Left ventricle myocardium inferior (tissue), 1 donor: ENCODE measurements at regions not wholly inside any gene's neighbourhood (a gene's known extent, or its start where the extent isn't known, plus 50 kb on each side); places are given as distances from the start of the nearest gene placed in this dataset.

Experiments used
- DNase-seq: peaks from one replicate; pipeline ENCODE4 v3.0.0-alpha.2; 2020
- H3K27ac ChIP-seq: fragments of 200-600 bp; replicated peaks from 2 replicates; pipeline ENCODE4 v1.8.0; 2021
- H3K27me3 ChIP-seq: fragments of 200-600 bp; 2 replicates; pipeline ENCODE4 v1.8.0; 2021; ENCODE audit warnings: low read depth
- H3K36me3 ChIP-seq: fragments of 200-600 bp; 2 replicates; pipeline ENCODE4 v1.8.0; 2021
- H3K4me1 ChIP-seq: fragments of 200-600 bp; 2 replicates; pipeline ENCODE4 v1.8.0; 2021
- H3K4me3 ChIP-seq: fragments of 200-600 bp; 2 replicates; pipeline ENCODE4 v1.8.0; 2021; ENCODE audit warnings: mild to moderate bottlenecking, moderate library complexity
- H3K9me3 ChIP-seq: fragments of 200-600 bp; replicated peaks from 2 replicates; pipeline ENCODE4 v1.8.0; 2021
- intact Hi-C: fragments of 100-400 bp; cut with micrococcal nuclease; formaldehyde crosslinking; loops from one replicate; pipeline ENCODE4 v1.11.0; 2022
- TF ChIP-seq, protein P1 (sequence below): fragments of 200-600 bp; IDR thresholded peaks from 2 replicates; pipeline ENCODE4 v1.8.0; 2021; ENCODE audit warnings: antibody characterized with exemption, mild to moderate bottlenecking, borderline replicate concordance
- donor health status: DM: no; HTN: yes; CAD: no; lungs with severe emphysema.

GRCh38 chr10:64952042-64952441 lies 1430.8 kb downstream of the REEP3 start:
- TF ChIP-seq, protein P1, sequence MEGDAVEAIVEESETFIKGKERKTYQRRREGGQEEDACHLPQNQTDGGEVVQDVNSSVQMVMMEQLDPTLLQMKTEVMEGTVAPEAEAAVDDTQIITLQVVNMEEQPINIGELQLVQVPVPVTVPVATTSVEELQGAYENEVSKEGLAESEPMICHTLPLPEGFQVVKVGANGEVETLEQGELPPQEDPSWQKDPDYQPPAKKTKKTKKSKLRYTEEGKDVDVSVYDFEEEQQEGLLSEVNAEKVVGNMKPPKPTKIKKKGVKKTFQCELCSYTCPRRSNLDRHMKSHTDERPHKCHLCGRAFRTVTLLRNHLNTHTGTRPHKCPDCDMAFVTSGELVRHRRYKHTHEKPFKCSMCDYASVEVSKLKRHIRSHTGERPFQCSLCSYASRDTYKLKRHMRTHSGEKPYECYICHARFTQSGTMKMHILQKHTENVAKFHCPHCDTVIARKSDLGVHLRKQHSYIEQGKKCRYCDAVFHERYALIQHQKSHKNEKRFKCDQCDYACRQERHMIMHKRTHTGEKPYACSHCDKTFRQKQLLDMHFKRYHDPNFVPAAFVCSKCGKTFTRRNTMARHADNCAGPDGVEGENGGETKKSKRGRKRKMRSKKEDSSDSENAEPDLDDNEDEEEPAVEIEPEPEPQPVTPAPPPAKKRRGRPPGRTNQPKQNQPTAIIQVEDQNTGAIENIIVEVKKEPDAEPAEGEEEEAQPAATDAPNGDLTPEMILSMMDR = no peak
- intact Hi-C loops = no loop called here
- H3K27ac ChIP-seq = no peak overlapping the region
- H3K4me3 ChIP-seq = no peak overlapping the region
- H3K9me3 ChIP-seq = peaks cover 19% of the 10 kb centered on the region
- H3K4me1 ChIP-seq = no peaks in the 10 kb centered on the region
- no peak for DNase-seq
- no peaks in the 10 kb centered on the region for H3K27me3 ChIP-seq
- H3K36me3 ChIP-seq = no peaks in the 10 kb centered on the region

DNA sequence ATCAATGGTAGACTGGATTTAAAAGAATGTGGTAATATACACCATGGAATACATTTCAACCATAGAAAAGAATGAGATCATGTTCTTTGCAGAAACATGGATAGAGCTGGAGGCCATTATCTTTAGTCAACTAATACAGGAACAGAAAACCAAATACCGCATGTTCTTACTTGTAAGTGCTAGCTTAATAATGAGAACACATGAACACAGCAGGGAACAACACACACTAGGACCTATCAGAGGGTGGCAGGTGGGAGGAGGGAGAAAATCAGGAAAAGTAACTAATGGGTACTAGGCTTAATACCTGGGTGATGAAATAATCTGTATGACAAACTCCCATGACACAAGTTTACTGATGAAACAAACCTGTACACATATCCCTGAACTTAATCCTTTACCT lies 1435.2 kb downstream of the REEP3 start:
- no peak for DNase-seq
- H3K36me3 ChIP-seq = no peaks in the 10 kb centered on the region
- TF ChIP-seq, protein P1 = no peak
- intact Hi-C loops = no loop called here
- H3K9me3 ChIP-seq = peaks cover 6% of the 10 kb centered on the region
- no peaks in the 10 kb centered on the region for H3K4me1 ChIP-seq
- no peak overlapping the region for H3K27ac ChIP-seq
- H3K27me3 ChIP-seq = no peaks in the 10 kb centered on the region
- H3K4me3 ChIP-seq = no peak overlapping the region

DNA sequence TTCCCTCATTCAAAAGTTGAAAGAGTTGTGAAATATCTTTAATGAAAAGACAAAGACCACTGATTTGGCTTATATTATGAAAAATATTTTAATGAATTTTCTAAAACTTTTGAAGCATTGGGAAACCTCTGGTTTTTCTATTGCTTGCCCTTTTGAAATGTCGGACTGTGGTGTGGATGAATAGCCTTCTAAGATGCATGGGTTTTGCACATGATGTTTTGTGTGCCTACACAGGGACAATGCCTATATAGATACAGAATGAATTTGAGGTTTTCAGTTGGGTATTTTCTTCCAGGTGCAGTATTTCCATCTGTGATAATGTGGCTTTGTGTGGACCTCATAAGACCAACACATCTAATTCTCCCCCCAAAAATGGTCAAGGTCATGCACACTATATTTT lies 1437.9 kb downstream of the REEP3 start:
- no peaks in the 10 kb centered on the region for H3K36me3 ChIP-seq
- intact Hi-C loops = no loop called here
- no peak for DNase-seq
- H3K9me3 ChIP-seq = peaks cover 2% of the 10 kb centered on the region
- H3K27me3 ChIP-seq = no peaks in the 10 kb centered on the region
- TF ChIP-seq, protein P1 = no peak
- H3K4me3 ChIP-seq = no peak overlapping the region
- H3K27ac ChIP-seq = no peak overlapping the region
- H3K4me1 ChIP-seq = no peaks in the 10 kb centered on the region

GRCh38 chr10:64959883-64960282 lies 1438.7 kb downstream of the REEP3 start:
- intact Hi-C loops = no loop called here
- DNase-seq = no peak
- Histone ChIP-seq H3K36me3 (no peaks in the 10 kb centered on the region), H3K27ac (no peak overlapping the region), H3K27me3 (no peaks in the 10 kb centered on the region), H3K4me3 (no peak overlapping the region), H3K4me1 (no peaks in the 10 kb centered on the region), H3K9me3 (no peaks in the 10 kb centered on the region)
- TF ChIP-seq, protein P1 = no peak

GRCh38 chr10:64973391-64973790 lies 1452.2 kb downstream of the REEP3 start:
- no peak for DNase-seq
- TF ChIP-seq, protein P1 = no peak
- H3K27me3 ChIP-seq = no peaks in the 10 kb centered on the region
- intact Hi-C loops = no loop called here
- H3K4me3 ChIP-seq = no peak overlapping the region
- H3K9me3 ChIP-seq = no peaks in the 10 kb centered on the region
- no peaks in the 10 kb centered on the region for H3K36me3 ChIP-seq
- no peaks in the 10 kb centered on the region for H3K4me1 ChIP-seq
- H3K27ac ChIP-seq = no peak overlapping the region

DNA sequence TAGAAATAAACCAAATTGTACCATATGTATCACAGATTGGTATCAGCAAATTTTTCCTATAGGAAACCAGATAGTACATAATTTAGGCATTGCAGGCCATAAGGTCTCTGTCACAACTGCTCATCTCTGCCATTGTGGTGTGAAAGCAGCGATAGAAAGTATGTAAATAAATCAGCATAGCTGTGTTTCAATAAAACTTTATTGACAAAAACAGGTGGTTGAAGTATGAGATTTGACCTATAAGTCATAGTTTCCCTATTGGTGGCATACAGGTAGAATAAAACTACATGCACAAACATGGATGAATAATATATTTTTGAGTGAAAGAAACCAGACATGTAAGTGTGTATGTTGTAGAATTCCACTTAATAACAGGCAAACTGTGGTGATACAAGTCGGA lies 1454.9 kb downstream of the REEP3 start:
- intact Hi-C loops = no loop called here
- TF ChIP-seq, protein P1 = no peak
- DNase-seq = no peak
- H3K9me3 ChIP-seq = no peaks in the 10 kb centered on the region
- H3K4me3 ChIP-seq = no peak overlapping the region
- no peaks in the 10 kb centered on the region for H3K27me3 ChIP-seq
- no peaks in the 10 kb centered on the region for H3K36me3 ChIP-seq
- no peak overlapping the region for H3K27ac ChIP-seq
- no peaks in the 10 kb centered on the region for H3K4me1 ChIP-seq
